DND-41 (cell line): ENCODE measurements at regions not wholly inside any gene's neighbourhood (a gene's known extent, or its start where the extent isn't known, plus 50 kb on each side); places are given as distances from the start of the nearest gene placed in this dataset.

Experiments used
- EZH2 ChIP-seq: IDR thresholded peaks from 3 replicates; pipeline ENCODE4 v1.6.1; 2012; ENCODE audit warnings: borderline replicate concordance, low read depth, mild to moderate bottlenecking, moderate library complexity, low read length, inconsistent platforms; ENCODE audit not compliant: severe bottlenecking
- TF ChIP-seq, protein P1 (sequence below): IDR thresholded peaks from 2 replicates; pipeline ENCODE4 v1.5.1; 2012; ENCODE audit warnings: borderline replicate concordance, low read length, moderate library complexity, mild to moderate bottlenecking; ENCODE audit not compliant: poor library complexity, severe bottlenecking; ENCODE audit errors: extremely low read depth

DNA sequence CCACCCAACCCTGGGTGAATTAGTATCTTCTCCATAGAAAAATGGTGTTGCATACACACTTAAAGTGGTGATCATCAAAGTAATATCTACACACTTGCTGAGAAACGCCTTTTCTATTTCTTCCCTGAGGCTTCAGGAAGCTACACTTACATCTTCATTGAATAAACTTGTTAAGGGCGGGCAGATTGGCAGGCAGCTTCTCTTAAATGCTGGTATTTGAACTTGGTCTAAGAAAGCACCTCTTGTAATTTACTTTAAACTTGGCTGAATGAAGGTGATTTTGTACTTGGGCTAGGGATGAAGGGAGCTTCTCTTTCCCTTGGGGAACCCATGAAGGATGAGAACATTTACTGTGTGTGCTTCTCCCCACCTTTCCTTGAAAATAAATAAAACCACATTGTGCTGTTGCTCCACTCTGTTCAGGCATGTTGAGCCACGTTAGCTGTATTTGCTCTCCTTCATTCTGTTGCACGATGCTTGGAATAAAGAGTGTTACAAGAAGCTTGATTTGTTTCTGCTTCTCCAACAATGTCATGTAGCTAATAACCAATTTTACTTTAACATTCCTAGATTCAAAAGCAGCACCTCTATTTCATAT is 430.1 kb downstream of the ANKRD50 start:
- TF ChIP-seq, protein P1, sequence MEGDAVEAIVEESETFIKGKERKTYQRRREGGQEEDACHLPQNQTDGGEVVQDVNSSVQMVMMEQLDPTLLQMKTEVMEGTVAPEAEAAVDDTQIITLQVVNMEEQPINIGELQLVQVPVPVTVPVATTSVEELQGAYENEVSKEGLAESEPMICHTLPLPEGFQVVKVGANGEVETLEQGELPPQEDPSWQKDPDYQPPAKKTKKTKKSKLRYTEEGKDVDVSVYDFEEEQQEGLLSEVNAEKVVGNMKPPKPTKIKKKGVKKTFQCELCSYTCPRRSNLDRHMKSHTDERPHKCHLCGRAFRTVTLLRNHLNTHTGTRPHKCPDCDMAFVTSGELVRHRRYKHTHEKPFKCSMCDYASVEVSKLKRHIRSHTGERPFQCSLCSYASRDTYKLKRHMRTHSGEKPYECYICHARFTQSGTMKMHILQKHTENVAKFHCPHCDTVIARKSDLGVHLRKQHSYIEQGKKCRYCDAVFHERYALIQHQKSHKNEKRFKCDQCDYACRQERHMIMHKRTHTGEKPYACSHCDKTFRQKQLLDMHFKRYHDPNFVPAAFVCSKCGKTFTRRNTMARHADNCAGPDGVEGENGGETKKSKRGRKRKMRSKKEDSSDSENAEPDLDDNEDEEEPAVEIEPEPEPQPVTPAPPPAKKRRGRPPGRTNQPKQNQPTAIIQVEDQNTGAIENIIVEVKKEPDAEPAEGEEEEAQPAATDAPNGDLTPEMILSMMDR, result no peak
- TF ChIP-seq EZH2, result no peak
